ENCODE measurements at regions not wholly inside any gene's neighbourhood (a gene's known extent, or its start where the extent isn't known, plus 50 kb on each side); places are given as distances from the start of the nearest gene placed in this dataset.

DNA sequence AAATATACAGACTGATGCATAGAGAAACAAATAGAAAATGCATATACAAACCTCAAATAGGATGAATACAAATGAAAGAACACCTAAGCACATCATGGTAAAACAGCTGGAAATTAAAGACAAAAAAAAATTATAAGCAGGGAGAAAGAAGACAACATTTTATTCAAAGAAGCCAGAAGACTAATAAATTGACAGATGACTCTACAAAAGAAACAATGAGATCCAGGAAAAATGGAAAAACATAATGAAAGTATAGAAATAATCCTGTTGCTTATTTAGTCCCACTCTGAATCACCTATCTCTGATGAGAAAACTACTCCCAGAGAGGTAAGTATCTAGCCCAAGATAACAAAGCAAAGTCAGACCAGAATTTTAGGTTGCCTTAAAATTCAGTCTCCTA lies 143.4 kb downstream of the RBM43 start:
- no peaks in the 10 kb centered on the region for H4K20me1 ChIP-seq (ENCODE audit: insufficient read depth, low read length)
- H3K9me3 ChIP-seq (ENCODE audit: insufficient read depth, low read length), result no peaks in the 10 kb centered on the region
- H3K9ac ChIP-seq (ENCODE audit: low read length), result no peak overlapping the region
- H3K36me3 ChIP-seq (replicated peaks; ENCODE audit: low read depth, low read length), result no peaks in the 10 kb centered on the region
- no peak overlapping the region for H2AFZ ChIP-seq (ENCODE audit: low read depth, low read length)
- no peak overlapping the region for H3K4me3 ChIP-seq (ENCODE audit: low read length)
- H3K79me2 ChIP-seq (ENCODE audit: low read length), result no peaks in the 10 kb centered on the region
- H3K27me3 ChIP-seq (ENCODE audit: low read depth, low read length), result no peaks in the 10 kb centered on the region
- no peak for TF ChIP-seq EZH2phosphoT487 (IDR thresholded peaks at IDR 0.05; ENCODE audit: low read depth)
- TF ChIP-seq, protein P1, sequence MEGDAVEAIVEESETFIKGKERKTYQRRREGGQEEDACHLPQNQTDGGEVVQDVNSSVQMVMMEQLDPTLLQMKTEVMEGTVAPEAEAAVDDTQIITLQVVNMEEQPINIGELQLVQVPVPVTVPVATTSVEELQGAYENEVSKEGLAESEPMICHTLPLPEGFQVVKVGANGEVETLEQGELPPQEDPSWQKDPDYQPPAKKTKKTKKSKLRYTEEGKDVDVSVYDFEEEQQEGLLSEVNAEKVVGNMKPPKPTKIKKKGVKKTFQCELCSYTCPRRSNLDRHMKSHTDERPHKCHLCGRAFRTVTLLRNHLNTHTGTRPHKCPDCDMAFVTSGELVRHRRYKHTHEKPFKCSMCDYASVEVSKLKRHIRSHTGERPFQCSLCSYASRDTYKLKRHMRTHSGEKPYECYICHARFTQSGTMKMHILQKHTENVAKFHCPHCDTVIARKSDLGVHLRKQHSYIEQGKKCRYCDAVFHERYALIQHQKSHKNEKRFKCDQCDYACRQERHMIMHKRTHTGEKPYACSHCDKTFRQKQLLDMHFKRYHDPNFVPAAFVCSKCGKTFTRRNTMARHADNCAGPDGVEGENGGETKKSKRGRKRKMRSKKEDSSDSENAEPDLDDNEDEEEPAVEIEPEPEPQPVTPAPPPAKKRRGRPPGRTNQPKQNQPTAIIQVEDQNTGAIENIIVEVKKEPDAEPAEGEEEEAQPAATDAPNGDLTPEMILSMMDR (IDR thresholded peaks at IDR 0.05; ENCODE audit: low read depth, low read length), result no peak
- no peak overlapping the region for H3K4me2 ChIP-seq (ENCODE audit: low read length)
- H3K27ac ChIP-seq (ENCODE audit: low read length), result no peak overlapping the region
- no peaks in the 10 kb centered on the region for H3K4me1 ChIP-seq (ENCODE audit: low read length)

DNA sequence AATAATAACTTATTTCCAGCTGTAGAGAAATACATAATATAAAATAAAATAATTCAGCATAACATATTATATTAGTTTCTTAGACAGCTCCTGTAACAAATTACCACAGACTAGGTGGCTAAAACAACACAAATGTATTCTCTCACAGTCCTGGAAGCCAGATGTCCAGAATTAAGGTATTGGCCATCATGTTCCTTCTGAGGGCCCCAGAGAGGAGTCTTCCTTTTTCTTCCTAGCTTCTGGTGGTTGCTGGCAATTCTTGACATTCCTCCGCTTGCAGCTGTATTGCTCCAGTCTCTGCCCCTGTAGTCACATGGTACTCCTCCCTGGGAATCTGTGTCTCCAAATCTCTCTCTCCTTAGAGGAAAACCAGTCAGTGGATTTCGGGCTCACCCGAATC lies 146.8 kb downstream of the RBM43 start:
- no peak for TF ChIP-seq EZH2phosphoT487 (IDR thresholded peaks at IDR 0.05; ENCODE audit: low read depth)
- TF ChIP-seq, protein P1 (IDR thresholded peaks at IDR 0.05; ENCODE audit: low read depth, low read length), result no peak
- Histone ChIP-seq H3K36me3 (replicated peaks; ENCODE audit: low read depth, low read length) (no peaks in the 10 kb centered on the region), H3K27me3 (ENCODE audit: low read depth, low read length) (no peaks in the 10 kb centered on the region), H3K4me3 (ENCODE audit: low read length) (no peak overlapping the region), H3K4me2 (ENCODE audit: low read length) (no peak overlapping the region), H2AFZ (ENCODE audit: low read depth, low read length) (no peak overlapping the region), H3K79me2 (ENCODE audit: low read length) (no peaks in the 10 kb centered on the region), H3K9me3 (ENCODE audit: insufficient read depth, low read length) (no peaks in the 10 kb centered on the region), H4K20me1 (ENCODE audit: insufficient read depth, low read length) (no peaks in the 10 kb centered on the region), H3K9ac (ENCODE audit: low read length) (no peak overlapping the region), H3K27ac (ENCODE audit: low read length) (no peak overlapping the region), H3K4me1 (ENCODE audit: low read length) (no peaks in the 10 kb centered on the region)

DNA sequence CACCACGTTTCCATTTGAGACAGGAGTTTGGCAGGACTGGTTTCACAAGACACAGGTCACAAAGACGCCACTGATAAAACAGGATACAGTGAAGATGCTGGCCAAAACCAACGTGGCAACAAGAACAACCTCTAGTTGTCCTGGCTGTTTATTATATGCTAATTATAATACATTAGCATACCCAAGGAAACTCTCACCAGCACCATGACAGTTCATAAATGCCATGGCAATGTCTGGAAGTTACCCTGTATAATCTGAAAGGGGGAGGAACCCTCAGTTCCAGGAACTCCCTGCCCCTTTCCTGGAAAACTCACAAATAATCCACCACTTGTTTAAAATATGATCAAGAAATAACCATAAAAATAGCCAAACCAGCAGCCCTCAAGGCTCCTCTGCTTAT lies 148.3 kb downstream of the RBM43 start:
- Histone ChIP-seq H3K4me2 (ENCODE audit: low read length) (no peak overlapping the region), H3K9ac (ENCODE audit: low read length) (no peak overlapping the region), H3K4me1 (ENCODE audit: low read length) (no peaks in the 10 kb centered on the region), H3K27me3 (ENCODE audit: low read depth, low read length) (no peaks in the 10 kb centered on the region), H3K4me3 (ENCODE audit: low read length) (no peak overlapping the region), H3K27ac (ENCODE audit: low read length) (no peak overlapping the region), H2AFZ (ENCODE audit: low read depth, low read length) (no peak overlapping the region), H3K36me3 (replicated peaks; ENCODE audit: low read depth, low read length) (no peaks in the 10 kb centered on the region), H3K9me3 (ENCODE audit: insufficient read depth, low read length) (no peaks in the 10 kb centered on the region), H4K20me1 (ENCODE audit: insufficient read depth, low read length) (no peaks in the 10 kb centered on the region), H3K79me2 (ENCODE audit: low read length) (no peaks in the 10 kb centered on the region)
- TF ChIP-seq, protein P1 (IDR thresholded peaks at IDR 0.05; ENCODE audit: low read depth, low read length), result no peak
- TF ChIP-seq EZH2phosphoT487 (IDR thresholded peaks at IDR 0.05; ENCODE audit: low read depth), result no peak

DNA sequence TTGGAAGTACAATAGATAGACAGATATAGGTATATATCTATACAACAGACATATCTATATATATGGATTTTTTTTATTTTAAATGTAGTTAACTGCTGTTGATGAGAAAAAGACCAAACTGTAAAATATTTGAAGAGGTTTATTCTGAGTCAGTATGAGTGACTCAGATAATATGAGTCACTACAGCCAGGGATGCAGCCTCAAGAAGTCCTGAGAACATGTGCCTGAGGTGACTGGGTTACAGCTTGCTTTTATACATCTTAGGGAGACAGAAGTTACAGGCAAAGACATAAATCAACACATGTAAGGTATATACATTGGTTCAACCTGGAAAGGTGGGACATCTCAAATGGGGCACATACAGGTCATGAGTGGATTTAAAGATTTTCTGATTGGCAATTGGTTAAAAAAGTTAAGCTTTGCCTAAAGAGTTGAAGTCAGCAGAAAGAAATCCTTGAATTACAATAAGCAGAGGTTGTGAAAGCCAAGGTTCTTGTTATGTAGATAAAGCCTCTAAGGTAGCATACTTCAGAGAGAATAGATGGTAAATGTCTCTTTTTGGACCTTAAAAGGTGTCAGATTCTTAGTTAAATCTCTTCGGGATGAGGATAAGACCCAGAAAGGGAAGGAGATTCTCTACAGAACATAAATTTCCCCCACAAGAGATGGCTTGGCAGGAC lies 149.9 kb downstream of the RBM43 start:
- TF ChIP-seq, protein P1 (IDR thresholded peaks at IDR 0.05; ENCODE audit: low read depth, low read length), result no peak
- Histone ChIP-seq H2AFZ (ENCODE audit: low read depth, low read length) (no peak overlapping the region), H3K4me2 (ENCODE audit: low read length) (no peak overlapping the region), H3K27me3 (ENCODE audit: low read depth, low read length) (no peaks in the 10 kb centered on the region), H3K4me3 (ENCODE audit: low read length) (no peak overlapping the region), H3K4me1 (ENCODE audit: low read length) (no peaks in the 10 kb centered on the region), H4K20me1 (ENCODE audit: insufficient read depth, low read length) (no peaks in the 10 kb centered on the region), H3K9ac (ENCODE audit: low read length) (no peak overlapping the region), H3K36me3 (replicated peaks; ENCODE audit: low read depth, low read length) (no peaks in the 10 kb centered on the region), H3K27ac (ENCODE audit: low read length) (no peak overlapping the region), H3K9me3 (ENCODE audit: insufficient read depth, low read length) (no peaks in the 10 kb centered on the region), H3K79me2 (ENCODE audit: low read length) (no peaks in the 10 kb centered on the region)

All from OCI-LY3 (cell line).